Hepatocyte (in vitro differentiated cells): ENCODE measurements at regions not wholly inside any gene's neighbourhood (a gene's known extent, or its start where the extent isn't known, plus 50 kb on each side); places are given as distances from the start of the nearest gene placed in this dataset.
A peak's percentile ranks its signal among the peaks of the same experiment; 100 is the strongest.

Experiments
- DNase-seq: peaks from one replicate; pipeline ENCODE4 v3.0.0-alpha.2; 2016; ENCODE audit warnings: low spot score
- H2AFZ ChIP-seq: fragments of 200-600 bp; sonication (generic); 2 replicates; pipeline ENCODE4 v1.6.0; 2016; ENCODE audit warnings: antibody characterized with exemption, mild to moderate bottlenecking
- H3K27ac ChIP-seq: fragments of 200-600 bp; sonication (generic); 2 replicates; pipeline ENCODE4 v1.5.1; 2016; ENCODE audit warnings: mild to moderate bottlenecking
- H3K27me3 ChIP-seq: fragments of 200-600 bp; sonication (generic); 2 replicates; pipeline ENCODE4 v1.6.1; 2016
- H3K36me3 ChIP-seq: fragments of 200-600 bp; sonication (generic); replicated peaks from 2 replicates; pipeline ENCODE4 v1.5.1; 2016; ENCODE audit warnings: low read depth; ENCODE audit not compliant: insufficient read depth
- H3K4me1 ChIP-seq: fragments of 200-600 bp; sonication (generic); 2 replicates; pipeline ENCODE4 v1.5.1; 2016; ENCODE audit warnings: mild to moderate bottlenecking, moderate library complexity; ENCODE audit not compliant: insufficient read depth
- H3K4me2 ChIP-seq: fragments of 200-600 bp; sonication (generic); 2 replicates; pipeline ENCODE4 v1.6.0; 2016
- H3K4me3 ChIP-seq: fragments of 200-600 bp; sonication (generic); 2 replicates; pipeline ENCODE4 v1.5.1; 2016; ENCODE audit warnings: mild to moderate bottlenecking
- H3K79me2 ChIP-seq: fragments of 200-600 bp; sonication (generic); 2 replicates; pipeline ENCODE4 v1.6.0; 2017; ENCODE audit warnings: mild to moderate bottlenecking
- H3K9me2 ChIP-seq: fragments of 200-600 bp; sonication (generic); replicated peaks from 2 replicates; pipeline ENCODE4 v1.6.0; 2017; ENCODE audit warnings: mild to moderate bottlenecking; ENCODE audit not compliant: insufficient read depth
- H3K9me3 ChIP-seq: fragments of 200-600 bp; sonication (generic); 2 replicates; pipeline ENCODE4 v1.5.1; 2016; ENCODE audit warnings: low read depth, mild to moderate bottlenecking
- H4K20me1 ChIP-seq: fragments of 200-600 bp; sonication (generic); 2 replicates; pipeline ENCODE4 v1.6.0; 2016; ENCODE audit warnings: mild to moderate bottlenecking; ENCODE audit not compliant: insufficient read depth, poor library complexity, severe bottlenecking
- CTCF ChIP-seq: fragments of 200-600 bp; sonication (generic); IDR thresholded peaks from 2 replicates; pipeline ENCODE4 v1.5.1; 2016; ENCODE audit warnings: antibody characterized with exemption, mild to moderate bottlenecking; ENCODE audit not compliant: poor library complexity
- EZH2 ChIP-seq: fragments of 200-600 bp; sonication (generic); IDR thresholded peaks from 2 replicates; pipeline ENCODE4 v1.6.1; 2016; ENCODE audit warnings: antibody characterized with exemption, mild to moderate bottlenecking, borderline replicate concordance
- EZH2phosphoT487 ChIP-seq: fragments of 200-600 bp; sonication (generic); IDR thresholded peaks from one replicate; pipeline ENCODE4 v1.6.1; 2018; ENCODE audit warnings: antibody characterized with exemption, mild to moderate bottlenecking, low read depth, moderate library complexity; ENCODE audit not compliant: unreplicated experiment, severe bottlenecking
- WGBS: methylation state at CpG from one replicate; pipeline ENCODE4 v1.1.6; 2016; ENCODE audit warnings: low lambda C conversion rate; ENCODE audit errors: missing lambda C conversion rate; 5-methylcytosine and 5-hydroxymethylcytosine counted together

DNA sequence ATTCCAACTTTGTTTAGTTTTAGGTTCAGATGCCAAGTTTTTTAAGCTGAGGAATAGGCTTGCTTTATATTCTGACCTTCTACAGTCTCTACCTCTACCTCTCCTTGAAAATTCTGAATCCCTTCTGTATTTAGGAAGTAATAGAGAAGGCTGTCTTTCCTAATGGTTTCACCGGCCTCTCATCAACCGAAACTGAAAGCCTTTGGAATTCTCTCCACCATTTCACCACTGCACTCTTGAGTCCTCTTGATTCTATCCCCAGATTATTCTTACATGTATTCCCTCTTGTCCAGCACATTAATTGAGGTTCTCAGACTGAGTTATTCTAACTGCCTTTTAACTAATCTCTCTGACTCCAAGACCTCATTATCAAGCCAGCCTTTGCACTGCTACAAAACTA is 67.7 kb upstream of the PICALM start:
- Histone ChIP-seq H2AFZ (no peak overlapping the region), H3K4me2 (no peak overlapping the region), H3K9me2 (no peaks in the 10 kb centered on the region), H3K27me3 (no peaks in the 10 kb centered on the region), H3K4me3 (no peak overlapping the region), H3K4me1 (peaks cover 12% of the 10 kb centered on the region), H3K9me3 (no peaks in the 10 kb centered on the region), H3K27ac (no peak overlapping the region), H3K79me2 (no peaks in the 10 kb centered on the region), H3K36me3 (no peaks in the 10 kb centered on the region), H4K20me1 (no peaks in the 10 kb centered on the region)
- WGBS: 91% methylated on average over 2 of the region's 2 CpGs
- no peak for DNase-seq
- TF ChIP-seq EZH2phosphoT487 (no peak), CTCF (no peak), EZH2 (no peak)

- Histone ChIP-seq H3K9me2 (no peaks in the 10 kb centered on the region), H3K27ac (no peak overlapping the region), H2AFZ (no peak overlapping the region), H4K20me1 (no peaks in the 10 kb centered on the region), H3K4me2 (no peak overlapping the region), H3K27me3 (no peaks in the 10 kb centered on the region), H3K4me1 (peaks cover 12% of the 10 kb centered on the region), H3K36me3 (no peaks in the 10 kb centered on the region), H3K9me3 (no peaks in the 10 kb centered on the region), H3K79me2 (no peaks in the 10 kb centered on the region), H3K4me3 (no peak overlapping the region)
- no peak for DNase-seq
- TF ChIP-seq CTCF: no peak
- TF ChIP-seq EZH2phosphoT487: no peak
- TF ChIP-seq EZH2: no peak
- WGBS: 65% methylated on average over 1 of the region's 1 CpG
Measured at GRCh38 chr11:86135319-86135714, 66.4 kb upstream of the PICALM start.

GRCh38 chr11:86134580-86135318 is 65.9 kb upstream of the PICALM start:
- H3K9me3 ChIP-seq: no peaks in the 10 kb centered on the region
- H3K4me2 ChIP-seq: no peak overlapping the region
- no peaks in the 10 kb centered on the region for H3K36me3 ChIP-seq
- no peak overlapping the region for H3K4me3 ChIP-seq
- no peaks in the 10 kb centered on the region for H3K9me2 ChIP-seq
- no peaks in the 10 kb centered on the region for H3K27me3 ChIP-seq
- peak; percentile 59 for DNase-seq
- peaks cover 12% of the 10 kb centered on the region for H3K4me1 ChIP-seq
- no peak overlapping the region for H3K27ac ChIP-seq
- H2AFZ ChIP-seq: no peak overlapping the region
- no peaks in the 10 kb centered on the region for H3K79me2 ChIP-seq
- no peak for TF ChIP-seq CTCF
- TF ChIP-seq EZH2phosphoT487: peak; percentile 79
- no peak for TF ChIP-seq EZH2
- H4K20me1 ChIP-seq: no peaks in the 10 kb centered on the region
- 47% methylated on average over 3 of the region's 3 CpGs for WGBS
